ENCODE measurements at regions not wholly inside any gene's neighbourhood (a gene's known extent, or its start where the extent isn't known, plus 50 kb on each side); places are given as distances from the start of the nearest gene placed in this dataset.

- TF ChIP-seq EP300 (IDR thresholded peaks at IDR 0.05; ENCODE audit: borderline replicate concordance), result no peak
- no peak for TF ChIP-seq USF1 (IDR thresholded peaks at IDR 0.05)
- no peak for TF ChIP-seq TAF1 (IDR thresholded peaks at IDR 0.05; ENCODE audit: low read depth)
- TF ChIP-seq REST (IDR thresholded peaks at IDR 0.05; ENCODE audit: low read depth), result no peak
- no peak for TF ChIP-seq TEAD4 (IDR thresholded peaks at IDR 0.05)
- TF ChIP-seq ZBTB7A (IDR thresholded peaks at IDR 0.05; ENCODE audit: low read depth), result no peak
- no peak for TF ChIP-seq RAD21 (IDR thresholded peaks at IDR 0.05; ENCODE audit: low read depth)
- TF ChIP-seq YY1 (IDR thresholded peaks at IDR 0.05; ENCODE audit: low read depth), result no peak
- TF ChIP-seq MAX (IDR thresholded peaks at IDR 0.05), result no peak
- TF ChIP-seq TCF12 (IDR thresholded peaks at IDR 0.05; ENCODE audit: low read depth), result no peak
- no peak for TF ChIP-seq CEBPB (IDR thresholded peaks at IDR 0.05)
- TF ChIP-seq CREB1 (IDR thresholded peaks at IDR 0.05; ENCODE audit: low read depth), result no peak
- TF ChIP-seq EGR1 (IDR thresholded peaks at IDR 0.05), result no peak
These were observed 451.1 kb upstream of the ZMIZ1 start for GRCh38 chr10:78617631-78618030.

Data from Ishikawa (cell line).